Osteoblast (primary cell): ENCODE measurements at regions not wholly inside any gene's neighbourhood (a gene's known extent, or its start where the extent isn't known, plus 50 kb on each side); places are given as distances from the start of the nearest gene placed in this dataset.

Experiments used
- DNase-seq: peaks from one replicate; pipeline ENCODE4 v3.0.0; 2011; ENCODE audit warnings: low spot score, mixed read lengths; ENCODE audit not compliant: insufficient read length; ENCODE audit errors: missing footprints
- H2AFZ ChIP-seq: 2 replicates; pipeline ENCODE4 v1.6.0; 2011; ENCODE audit warnings: mild to moderate bottlenecking, low read length
- H3K27ac ChIP-seq: 2 replicates; pipeline ENCODE4 v1.5.1; 2011; ENCODE audit warnings: mild to moderate bottlenecking, low read depth, low read length, moderate library complexity
- H3K27me3 ChIP-seq: 2 replicates; pipeline ENCODE4 v1.6.0; 2012; ENCODE audit warnings: mild to moderate bottlenecking, control low read depth, inconsistent platforms, low read length, moderate library complexity; ENCODE audit not compliant: insufficient read depth
- H3K36me3 ChIP-seq: 2 replicates; pipeline ENCODE4 v1.5.1; 2011; ENCODE audit warnings: mild to moderate bottlenecking, low read length, control low read depth, moderate library complexity; ENCODE audit not compliant: insufficient read depth
- H3K4me1 ChIP-seq: 2 replicates; pipeline ENCODE4 v1.5.1; 2011; ENCODE audit warnings: mild to moderate bottlenecking, low read length, control low read depth, moderate library complexity; ENCODE audit not compliant: insufficient read depth
- H3K4me2 ChIP-seq: 2 replicates; pipeline ENCODE4 v1.6.0; 2011; ENCODE audit warnings: mild to moderate bottlenecking, low read length; ENCODE audit not compliant: insufficient read depth
- H3K4me3 ChIP-seq: fragments of 200-600 bp; sonication (generic); 3 replicates; pipeline ENCODE4 v1.5.1; 2012; ENCODE audit warnings: mild to moderate bottlenecking, low read length, inconsistent platforms; ENCODE audit not compliant: insufficient read depth
- H3K79me2 ChIP-seq: 2 replicates; pipeline ENCODE4 v1.6.0; 2012; ENCODE audit warnings: mild to moderate bottlenecking, low read length, control low read depth, inconsistent platforms; ENCODE audit not compliant: insufficient read depth
- H3K9me3 ChIP-seq: 2 replicates; pipeline ENCODE4 v1.5.1; 2011; ENCODE audit warnings: low read depth, low read length, control low read depth
- H4K20me1 ChIP-seq: 2 replicates; pipeline ENCODE4 v1.6.0; 2012; ENCODE audit warnings: mild to moderate bottlenecking, low read length, control low read depth; ENCODE audit not compliant: insufficient read depth
- CTCF ChIP-seq: IDR thresholded peaks from 2 replicates; pipeline ENCODE4 v1.5.1; 2011; ENCODE audit warnings: mild to moderate bottlenecking, low read depth, low read length, moderate library complexity; ENCODE audit errors: extremely low read depth

GRCh38 chr22:26903030-26903856, 245.9 kb downstream of the MIAT start:
- H2AFZ ChIP-seq, result no peak overlapping the region
- no peak overlapping the region for H3K4me2 ChIP-seq
- H3K79me2 ChIP-seq, result no peaks in the 10 kb centered on the region
- no peak overlapping the region for H3K27ac ChIP-seq
- H3K4me3 ChIP-seq, result no peak overlapping the region
- H4K20me1 ChIP-seq, result no peaks in the 10 kb centered on the region
- peaks cover 6% of the 10 kb centered on the region for H3K27me3 ChIP-seq
- H3K9me3 ChIP-seq, result no peaks in the 10 kb centered on the region
- H3K4me1 ChIP-seq, result no peaks in the 10 kb centered on the region
- no peak for DNase-seq
- TF ChIP-seq CTCF, result no peak
- no peaks in the 10 kb centered on the region for H3K36me3 ChIP-seq

- Histone ChIP-seq H2AFZ (no peak overlapping the region), H3K4me2 (no peak overlapping the region), H3K79me2 (no peaks in the 10 kb centered on the region), H3K4me1 (no peaks in the 10 kb centered on the region), H3K4me3 (no peak overlapping the region), H3K27ac (no peak overlapping the region), H3K27me3 (peaks cover 6% of the 10 kb centered on the region), H4K20me1 (no peaks in the 10 kb centered on the region), H3K9me3 (no peaks in the 10 kb centered on the region), H3K36me3 (no peaks in the 10 kb centered on the region)
- no peak for TF ChIP-seq CTCF
- peak; percentile 73 for DNase-seq
Measured at GRCh38 chr22:26904483-26904882, 247.1 kb downstream of the MIAT start.

- H3K4me3 ChIP-seq, result no peak overlapping the region
- no peak overlapping the region for H3K4me2 ChIP-seq
- no peak for DNase-seq
- no peaks in the 10 kb centered on the region for H3K79me2 ChIP-seq
- no peaks in the 10 kb centered on the region for H3K36me3 ChIP-seq
- H3K4me1 ChIP-seq, result no peaks in the 10 kb centered on the region
- no peaks in the 10 kb centered on the region for H4K20me1 ChIP-seq
- no peak overlapping the region for H3K27ac ChIP-seq
- TF ChIP-seq CTCF, result no peak
- H3K9me3 ChIP-seq, result no peaks in the 10 kb centered on the region
- no peak overlapping the region for H2AFZ ChIP-seq
- peaks cover 6% of the 10 kb centered on the region for H3K27me3 ChIP-seq
Measured at GRCh38 chr22:26905076-26905475, 247.7 kb downstream of the MIAT start.

GRCh38 chr22:26905640-26906039, 248.3 kb downstream of the MIAT start:
- Histone ChIP-seq H3K9me3 (no peaks in the 10 kb centered on the region), H3K27me3 (peaks cover 10% of the 10 kb centered on the region), H2AFZ (no peak overlapping the region), H3K4me3 (no peak overlapping the region), H3K4me2 (no peak overlapping the region), H4K20me1 (no peaks in the 10 kb centered on the region), H3K27ac (no peak overlapping the region), H3K4me1 (no peaks in the 10 kb centered on the region), H3K36me3 (no peaks in the 10 kb centered on the region), H3K79me2 (no peaks in the 10 kb centered on the region)
- DNase-seq, result no peak
- TF ChIP-seq CTCF, result no peak
